ENCODE measurements at regions not wholly inside any gene's neighbourhood (a gene's known extent, or its start where the extent isn't known, plus 50 kb on each side); places are given as distances from the start of the nearest gene placed in this dataset.

DNA sequence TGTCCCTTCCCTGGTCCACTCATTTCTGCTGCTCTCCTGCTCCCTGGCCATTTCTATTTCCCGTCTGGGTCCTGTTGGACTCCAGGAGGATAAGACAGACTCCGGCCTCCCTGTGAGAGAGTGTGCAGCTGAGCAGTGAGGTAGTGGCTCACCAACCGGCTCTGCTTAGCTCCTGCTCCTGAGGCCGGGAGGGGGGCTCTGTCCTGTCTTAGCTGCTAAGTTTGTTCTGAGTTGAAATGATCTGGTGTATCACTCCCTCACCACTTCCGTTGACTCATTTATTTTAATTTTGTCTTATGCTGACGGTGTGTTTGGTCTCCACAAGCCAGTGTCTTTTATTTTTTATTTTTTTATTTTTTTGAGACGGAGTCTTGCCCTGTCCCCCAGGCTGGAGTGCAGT lies 148.5 kb upstream of the PDE10A start:
- Mint-ChIP-seq H3K4me1 (ENCODE audit: low read depth) (no peaks in the 10 kb centered on the region), H3K9me3 (no peaks in the 10 kb centered on the region), H3K36me3 (ENCODE audit: low read depth) (no peaks in the 10 kb centered on the region), H3K27ac (no peak overlapping the region), H3K27me3 (ENCODE audit: low read depth) (peaks cover 12% of the 10 kb centered on the region), H3K4me3 (ENCODE audit: low read depth) (no peak overlapping the region)
- intact Hi-C loops (cut with micrococcal nuclease): no loop called here
- no peak for DNase-seq (ENCODE audit: low spot score)

DNA sequence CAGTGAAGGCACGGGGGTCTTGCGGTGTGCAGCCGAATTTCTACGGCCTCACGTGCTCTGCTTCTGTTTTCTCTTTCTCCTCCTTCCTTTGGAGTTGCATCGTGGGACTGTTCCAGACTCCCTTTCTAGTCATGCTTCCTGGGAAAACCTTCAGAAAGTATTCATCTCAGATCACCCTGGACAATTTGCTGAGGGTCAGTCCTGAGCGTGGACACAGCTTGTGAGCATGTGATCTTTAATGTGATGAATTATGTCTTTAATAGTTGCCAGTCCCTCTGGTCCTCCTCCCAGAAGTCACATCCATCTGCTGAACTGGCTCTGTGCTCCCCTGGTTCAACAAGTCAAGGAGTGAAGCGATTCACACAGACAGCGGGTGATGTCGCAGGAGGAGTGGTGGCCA lies 145.0 kb upstream of the PDE10A start:
- Mint-ChIP-seq H3K4me1 (ENCODE audit: low read depth) (peaks cover 4% of the 10 kb centered on the region), H3K27ac (no peak overlapping the region), H3K27me3 (ENCODE audit: low read depth) (peaks cover 32% of the 10 kb centered on the region), H3K4me3 (ENCODE audit: low read depth) (no peak overlapping the region), H3K36me3 (ENCODE audit: low read depth) (no peaks in the 10 kb centered on the region), H3K9me3 (no peaks in the 10 kb centered on the region)
- no peak for DNase-seq (ENCODE audit: low spot score)
- intact Hi-C loops (cut with micrococcal nuclease): no loop called here

DNA sequence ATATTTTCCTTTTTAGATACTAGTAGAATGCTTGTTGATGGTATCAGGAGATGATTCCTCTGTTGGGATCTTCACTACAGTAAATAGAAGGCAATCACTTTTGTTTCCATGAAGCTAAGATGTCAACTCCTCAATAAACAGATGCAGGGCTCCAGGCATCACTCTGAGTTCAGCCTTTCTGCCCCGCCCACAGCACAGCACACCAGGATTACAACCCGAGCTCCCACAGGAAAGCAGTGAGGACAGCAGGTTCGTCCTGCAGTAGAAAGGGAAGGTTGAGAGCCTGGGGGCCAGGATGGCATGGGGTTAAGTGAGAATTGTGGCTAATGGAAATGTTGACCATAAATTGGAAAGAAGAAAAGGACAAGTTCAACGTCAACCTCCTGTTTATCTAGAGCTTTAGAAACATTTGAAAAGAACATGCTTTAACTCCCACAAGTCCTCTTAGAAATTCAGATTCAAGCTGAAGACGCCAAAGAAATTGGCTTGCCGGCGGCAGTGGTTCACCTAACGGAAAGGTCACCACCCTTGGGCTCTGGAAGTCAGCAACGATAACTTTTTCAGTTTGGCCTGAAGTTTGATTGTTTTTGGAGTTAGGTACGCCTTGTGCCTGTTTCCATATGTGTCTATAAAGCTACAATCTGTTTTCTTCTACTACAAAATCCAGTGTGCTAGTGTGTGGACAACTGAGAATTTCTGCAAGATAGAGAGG lies 144.4 kb upstream of the PDE10A start:
- H3K9me3 Mint-ChIP-seq: no peaks in the 10 kb centered on the region
- no peak overlapping the region for H3K4me3 Mint-ChIP-seq (ENCODE audit: low read depth)
- intact Hi-C loops (cut with micrococcal nuclease): no loop called here
- H3K27ac Mint-ChIP-seq: no peak overlapping the region
- no peaks in the 10 kb centered on the region for H3K36me3 Mint-ChIP-seq (ENCODE audit: low read depth)
- peaks cover 4% of the 10 kb centered on the region for H3K4me1 Mint-ChIP-seq (ENCODE audit: low read depth)
- DNase-seq (ENCODE audit: low spot score): no peak
- H3K27me3 Mint-ChIP-seq (ENCODE audit: low read depth): peaks cover 32% of the 10 kb centered on the region

DNA sequence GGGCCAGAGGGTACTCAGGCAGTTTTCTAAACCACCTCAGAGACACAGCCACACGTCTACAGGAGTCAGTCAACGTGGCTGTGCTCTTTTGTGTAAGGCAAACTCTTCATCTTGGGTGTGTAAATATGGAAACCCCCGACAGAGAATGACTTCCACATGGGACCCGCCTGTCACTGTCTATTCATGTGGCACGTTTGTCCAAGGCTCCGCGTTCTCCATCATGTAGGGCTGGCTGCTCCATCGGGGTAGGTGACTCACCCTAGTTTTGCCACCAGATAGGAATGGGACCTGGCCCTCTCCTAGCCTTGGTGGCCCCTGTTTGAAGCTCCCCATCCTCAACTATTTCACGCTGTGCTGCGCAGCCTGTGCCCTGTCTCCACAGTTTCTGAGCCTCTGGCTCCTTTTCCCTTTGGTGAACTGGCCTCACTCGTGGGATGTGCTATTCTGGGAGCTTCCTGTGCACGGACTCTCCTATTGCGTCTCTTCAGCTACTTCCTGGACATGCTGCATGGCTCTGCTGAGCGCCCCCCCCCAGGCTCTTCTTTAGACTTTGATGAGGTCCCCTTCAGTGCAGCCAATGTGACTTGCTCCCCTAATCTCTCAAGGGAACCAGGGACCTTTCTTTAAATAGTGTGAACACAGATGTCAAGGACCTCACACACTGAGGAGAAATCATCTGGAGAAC lies 143.2 kb upstream of the PDE10A start:
- H3K4me1 Mint-ChIP-seq (ENCODE audit: low read depth): peaks cover 4% of the 10 kb centered on the region

DNA sequence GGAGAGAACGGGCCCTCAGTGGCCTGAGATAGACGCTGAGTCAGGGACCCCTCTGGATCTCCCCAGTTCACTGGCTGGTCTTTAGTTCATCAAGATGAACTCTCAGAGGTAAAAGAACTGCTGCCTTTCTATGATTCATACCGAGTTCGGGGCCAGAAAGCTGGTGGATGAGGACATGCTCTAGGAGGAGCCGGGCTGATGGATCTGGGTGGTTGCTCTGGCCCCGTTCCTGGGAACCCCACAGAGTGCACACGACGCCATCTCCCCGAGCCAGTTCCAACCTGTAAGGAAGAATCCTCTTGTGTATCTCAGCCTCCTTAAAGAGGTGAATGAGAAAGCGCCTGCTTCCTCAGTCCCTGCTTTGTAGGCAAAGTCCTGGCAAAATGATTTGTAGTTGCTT lies 142.6 kb upstream of the PDE10A start:
- intact Hi-C loops (cut with micrococcal nuclease): no loop called here
- H3K36me3 Mint-ChIP-seq (ENCODE audit: low read depth): no peaks in the 10 kb centered on the region
- no peak overlapping the region for H3K4me3 Mint-ChIP-seq (ENCODE audit: low read depth)
- H3K27ac Mint-ChIP-seq: no peak overlapping the region
- H3K27me3 Mint-ChIP-seq (ENCODE audit: low read depth): peaks cover 35% of the 10 kb centered on the region
- DNase-seq (ENCODE audit: low spot score): no peak
- no peaks in the 10 kb centered on the region for H3K9me3 Mint-ChIP-seq
- H3K4me1 Mint-ChIP-seq (ENCODE audit: low read depth): peaks cover 4% of the 10 kb centered on the region

More for the DNA sequence above, 143.2 kb upstream of the PDE10A start:
- Mint-ChIP-seq H3K36me3 (ENCODE audit: low read depth) (no peaks in the 10 kb centered on the region), H3K9me3 (no peaks in the 10 kb centered on the region), H3K27ac (no peak overlapping the region), H3K27me3 (ENCODE audit: low read depth) (peaks cover 35% of the 10 kb centered on the region), H3K4me3 (ENCODE audit: low read depth) (no peak overlapping the region)
- intact Hi-C loops (cut with micrococcal nuclease): no loop called here
- no peak for DNase-seq (ENCODE audit: low spot score)

DNA sequence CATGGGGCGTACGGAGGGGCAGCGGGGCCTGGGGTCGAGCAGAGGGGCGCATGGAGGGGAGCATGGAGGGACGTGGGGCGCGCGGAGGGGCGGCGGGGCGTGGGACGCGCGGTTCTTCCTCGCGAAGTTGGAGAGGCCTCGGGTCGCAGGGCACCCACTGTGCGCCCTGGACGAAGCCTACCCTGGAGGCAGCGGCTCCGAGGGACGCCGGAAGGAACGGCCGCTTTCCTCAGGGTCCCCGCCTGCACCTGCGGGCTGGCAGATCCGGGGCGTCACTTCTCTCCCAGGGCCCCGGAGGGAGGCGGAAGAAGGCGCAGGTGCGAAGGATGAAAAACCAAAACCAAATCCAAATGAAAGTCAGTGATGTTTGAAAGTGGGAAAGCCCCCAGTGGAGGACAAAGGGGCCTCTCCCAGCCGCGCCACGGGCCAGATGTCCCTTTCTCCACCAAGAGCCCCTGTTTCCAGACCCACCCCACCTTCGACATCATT lies 142.1 kb upstream of the PDE10A start:
- Mint-ChIP-seq H3K4me3 (ENCODE audit: low read depth) (no peak overlapping the region), H3K9me3 (no peaks in the 10 kb centered on the region), H3K4me1 (ENCODE audit: low read depth) (peaks cover 4% of the 10 kb centered on the region), H3K27me3 (ENCODE audit: low read depth) (peaks cover 30% of the 10 kb centered on the region), H3K27ac (no peak overlapping the region), H3K36me3 (ENCODE audit: low read depth) (no peaks in the 10 kb centered on the region)
- intact Hi-C loops (cut with micrococcal nuclease): no loop called here
- no peak for DNase-seq (ENCODE audit: low spot score)

DNA sequence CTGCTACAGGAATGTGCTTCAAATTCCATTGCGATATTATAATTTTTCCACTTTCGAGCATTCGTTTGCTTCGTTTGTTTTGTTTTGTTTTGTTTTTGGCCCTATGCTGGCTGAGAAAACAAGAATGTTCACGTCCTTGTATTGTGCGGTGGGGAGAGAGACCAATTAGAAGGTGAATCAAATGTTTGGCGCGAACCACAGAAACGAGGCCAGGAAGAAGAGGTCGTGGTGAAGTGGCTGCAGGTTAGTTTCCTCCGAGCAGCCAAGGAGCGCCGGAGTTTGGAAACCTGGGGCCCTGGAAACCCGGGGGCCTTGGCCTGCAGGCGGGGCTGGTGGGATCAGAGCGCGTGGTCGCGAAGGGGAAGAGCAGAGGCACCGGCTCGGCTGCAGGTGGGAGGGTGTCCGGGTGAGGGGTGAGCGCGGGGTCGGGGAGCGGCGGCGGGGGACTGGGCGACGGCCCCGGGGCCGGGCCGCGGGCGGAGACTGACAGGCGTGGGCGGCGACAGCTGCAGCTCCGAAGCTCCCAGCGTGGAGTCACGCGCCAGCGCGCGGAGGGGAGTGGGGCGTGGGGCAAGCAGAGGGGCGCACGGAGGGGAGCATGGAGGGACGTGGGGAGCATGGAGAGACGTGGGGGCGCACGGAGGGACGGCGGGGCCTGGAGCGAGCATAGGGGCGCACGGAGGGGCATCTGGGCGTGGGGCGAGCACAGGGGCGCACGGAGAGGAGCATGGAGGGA lies 141.5 kb upstream of the PDE10A start:
- H3K4me1 Mint-ChIP-seq (ENCODE audit: low read depth): peaks cover 4% of the 10 kb centered on the region
- no peaks in the 10 kb centered on the region for H3K9me3 Mint-ChIP-seq
- DNase-seq (ENCODE audit: low spot score): no peak
- H3K27ac Mint-ChIP-seq: no peak overlapping the region
- H3K4me3 Mint-ChIP-seq (ENCODE audit: low read depth): no peak overlapping the region
- intact Hi-C loops (cut with micrococcal nuclease): no loop called here
- no peaks in the 10 kb centered on the region for H3K36me3 Mint-ChIP-seq (ENCODE audit: low read depth)
- H3K27me3 Mint-ChIP-seq (ENCODE audit: low read depth): peaks cover 30% of the 10 kb centered on the region

DNA sequence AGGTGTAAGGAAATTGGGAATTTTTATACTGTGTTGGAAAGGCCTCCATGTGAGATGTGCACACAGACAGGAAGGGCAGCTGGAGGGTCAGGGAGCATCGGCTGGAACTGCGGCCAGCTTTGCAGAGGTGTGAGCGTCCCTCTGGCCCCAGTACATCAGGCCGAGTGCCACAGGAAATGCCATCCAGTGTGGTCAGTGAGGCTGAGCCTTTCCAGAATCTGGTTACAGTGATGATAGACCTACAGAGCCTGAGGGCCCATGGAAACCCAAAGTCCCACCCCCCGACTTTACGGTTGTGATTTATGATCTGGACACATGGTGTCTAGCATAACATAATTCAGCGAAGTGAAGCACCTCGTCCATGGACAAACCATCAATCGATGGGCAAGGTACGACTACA lies 137.3 kb upstream of the PDE10A start:
- intact Hi-C loops (cut with micrococcal nuclease): no loop called here
- DNase-seq (ENCODE audit: low spot score): no peak
- Mint-ChIP-seq H3K4me1 (ENCODE audit: low read depth) (peaks cover 4% of the 10 kb centered on the region), H3K4me3 (ENCODE audit: low read depth) (no peak overlapping the region), H3K27ac (no peak overlapping the region), H3K36me3 (ENCODE audit: low read depth) (no peaks in the 10 kb centered on the region), H3K9me3 (no peaks in the 10 kb centered on the region), H3K27me3 (ENCODE audit: low read depth) (peaks cover 15% of the 10 kb centered on the region)

DNA sequence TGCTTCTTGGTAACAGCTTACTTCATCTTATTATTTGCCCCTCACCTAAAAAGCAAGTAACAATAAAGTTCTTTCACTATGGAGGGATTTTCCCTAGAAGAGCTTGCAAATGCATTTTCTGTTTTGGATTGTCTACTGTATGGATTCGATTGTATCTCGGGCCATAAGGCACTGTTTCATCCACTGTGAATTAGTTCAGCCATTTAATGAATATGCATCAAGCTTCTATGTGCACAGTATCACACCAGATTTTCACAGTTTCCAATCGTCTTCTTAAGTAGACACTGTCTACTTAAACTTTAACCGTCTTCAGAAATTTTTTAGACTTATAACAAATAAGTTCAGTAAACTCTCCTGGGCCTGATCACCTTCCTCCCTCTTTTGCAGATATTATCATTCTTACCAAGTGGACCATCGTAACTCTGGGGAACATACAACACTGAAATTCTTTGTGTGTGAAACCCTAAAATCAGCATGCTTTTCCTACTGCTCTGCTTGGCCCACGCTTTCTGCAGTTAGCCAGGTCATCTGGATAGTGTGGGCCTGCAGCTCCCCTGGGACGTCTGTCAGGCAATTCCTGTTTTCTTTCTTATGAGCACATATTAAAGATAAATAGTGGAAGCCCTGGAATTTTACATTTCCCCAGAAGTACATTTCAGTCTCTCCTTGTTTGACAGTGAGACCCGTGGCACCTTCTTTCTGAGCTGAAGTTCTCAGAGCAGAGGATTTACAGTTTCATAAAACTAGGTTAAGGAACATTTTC lies 136.5 kb upstream of the PDE10A start:
- peaks cover 4% of the 10 kb centered on the region for H3K4me1 Mint-ChIP-seq (ENCODE audit: low read depth)
- intact Hi-C loops (cut with micrococcal nuclease): no loop called here
- H3K27me3 Mint-ChIP-seq (ENCODE audit: low read depth): peaks cover 13% of the 10 kb centered on the region

DNA sequence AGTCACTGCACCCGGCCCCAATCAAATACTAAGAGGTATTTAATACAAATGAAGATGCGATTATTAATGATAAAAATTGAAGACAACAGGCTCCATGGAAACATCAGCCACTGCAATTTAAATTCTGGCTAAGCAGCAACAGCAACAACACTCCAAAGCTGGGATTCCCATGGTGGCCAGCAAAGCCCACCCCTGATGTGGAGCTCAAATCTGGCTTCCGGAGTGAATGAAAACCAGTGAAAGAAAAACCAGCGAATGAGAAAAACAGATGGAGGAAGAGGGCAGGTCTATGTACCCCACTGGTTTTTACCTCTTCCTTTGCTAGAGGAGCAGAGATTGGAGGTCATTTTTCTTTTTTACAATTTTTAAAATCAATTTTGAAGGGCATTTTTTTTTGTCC lies 135.9 kb upstream of the PDE10A start:
- Mint-ChIP-seq H3K9me3 (no peaks in the 10 kb centered on the region), H3K4me1 (ENCODE audit: low read depth) (no peaks in the 10 kb centered on the region), H3K36me3 (ENCODE audit: low read depth) (no peaks in the 10 kb centered on the region), H3K27me3 (ENCODE audit: low read depth) (peaks cover 8% of the 10 kb centered on the region), H3K4me3 (ENCODE audit: low read depth) (no peak overlapping the region), H3K27ac (no peak overlapping the region)
- DNase-seq (ENCODE audit: low spot score): no peak
- intact Hi-C loops (cut with micrococcal nuclease): no loop called here

More for the DNA sequence above, 136.5 kb upstream of the PDE10A start:
- H3K36me3 Mint-ChIP-seq (ENCODE audit: low read depth): no peaks in the 10 kb centered on the region
- H3K4me3 Mint-ChIP-seq (ENCODE audit: low read depth): no peak overlapping the region
- DNase-seq (ENCODE audit: low spot score): no peak
- H3K27ac Mint-ChIP-seq: no peak overlapping the region
- H3K9me3 Mint-ChIP-seq: no peaks in the 10 kb centered on the region

DNA sequence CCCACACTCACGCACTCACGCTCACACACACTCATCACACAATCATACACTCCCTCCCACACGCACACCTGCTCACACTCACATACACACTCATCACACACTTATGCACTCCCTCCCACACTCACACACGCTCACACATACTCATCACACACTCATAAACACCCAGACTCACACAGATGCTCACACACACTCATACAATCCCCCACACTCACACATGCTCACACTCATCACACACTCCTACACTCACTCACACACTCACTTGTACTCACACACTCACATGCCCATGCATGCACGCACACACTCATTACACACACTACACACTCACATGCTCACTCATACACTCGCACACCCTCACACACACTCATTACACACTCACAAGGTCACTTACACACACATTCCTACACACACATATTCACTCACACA lies 131.1 kb upstream of the PDE10A start:
- Mint-ChIP-seq H3K36me3 (ENCODE audit: low read depth) (no peaks in the 10 kb centered on the region), H3K4me1 (ENCODE audit: low read depth) (no peaks in the 10 kb centered on the region), H3K4me3 (ENCODE audit: low read depth) (no peak overlapping the region), H3K27me3 (ENCODE audit: low read depth) (no peaks in the 10 kb centered on the region), H3K27ac (no peak overlapping the region), H3K9me3 (no peaks in the 10 kb centered on the region)
- intact Hi-C loops (cut with micrococcal nuclease): no loop called here
- no peak for DNase-seq (ENCODE audit: low spot score)

DNA sequence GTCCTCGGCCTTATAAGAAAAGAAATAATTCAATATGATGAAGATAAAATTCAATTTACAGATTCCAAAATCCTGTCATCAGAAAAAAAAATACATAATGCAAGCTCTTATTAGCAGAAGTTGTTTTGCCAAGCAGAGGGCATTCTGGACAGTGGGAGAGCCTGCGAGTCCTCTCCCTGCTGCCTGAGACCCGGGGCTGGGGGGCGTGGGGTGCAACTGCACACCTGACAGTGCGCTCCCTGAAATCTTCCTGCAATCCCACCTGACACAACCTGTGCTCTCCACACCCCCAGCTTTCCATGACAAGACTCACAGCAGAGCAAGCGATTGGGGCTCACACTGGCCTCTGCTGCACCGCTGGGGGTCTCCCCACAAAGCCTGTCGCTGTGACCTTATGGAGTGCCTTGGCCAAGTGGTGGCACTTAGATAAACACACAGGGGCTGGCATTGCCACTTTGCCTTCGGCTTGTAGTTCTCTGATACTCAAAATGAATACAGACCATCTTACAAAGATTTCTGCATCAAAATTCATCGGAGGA lies 130.3 kb upstream of the PDE10A start:
- Mint-ChIP-seq H3K4me1 (ENCODE audit: low read depth) (no peaks in the 10 kb centered on the region), H3K36me3 (ENCODE audit: low read depth) (no peaks in the 10 kb centered on the region), H3K27me3 (ENCODE audit: low read depth) (no peaks in the 10 kb centered on the region), H3K4me3 (ENCODE audit: low read depth) (no peak overlapping the region), H3K27ac (no peak overlapping the region), H3K9me3 (no peaks in the 10 kb centered on the region)
- DNase-seq (ENCODE audit: low spot score): no peak
- intact Hi-C loops (cut with micrococcal nuclease): no loop called here

Data from activated T-helper 2 cell treated with anti-CD3 and anti-CD28 coated beads, Interferon-gamma antibody, Interleukin-2, Interleukin-4, amounts not matched to agents 10 μg/mL and 5 μg/mL and 100 μg/mL, durations not matched to agents 14 hours and 24 hours and 36 hours (primary cell).